SKM-1 treated with dmso at 0.1 percent for 144 hours (cell line): ENCODE measurements at regions not wholly inside any gene's neighbourhood (a gene's known extent, or its start where the extent isn't known, plus 50 kb on each side); places are given as distances from the start of the nearest gene placed in this dataset.

ENCODE experiments used
- DNase-seq: peaks from one replicate; lab custom pipeline; 2025; ENCODE audit not compliant: unreplicated experiment; lab: John Stamatoyannopoulos, UW

DNA sequence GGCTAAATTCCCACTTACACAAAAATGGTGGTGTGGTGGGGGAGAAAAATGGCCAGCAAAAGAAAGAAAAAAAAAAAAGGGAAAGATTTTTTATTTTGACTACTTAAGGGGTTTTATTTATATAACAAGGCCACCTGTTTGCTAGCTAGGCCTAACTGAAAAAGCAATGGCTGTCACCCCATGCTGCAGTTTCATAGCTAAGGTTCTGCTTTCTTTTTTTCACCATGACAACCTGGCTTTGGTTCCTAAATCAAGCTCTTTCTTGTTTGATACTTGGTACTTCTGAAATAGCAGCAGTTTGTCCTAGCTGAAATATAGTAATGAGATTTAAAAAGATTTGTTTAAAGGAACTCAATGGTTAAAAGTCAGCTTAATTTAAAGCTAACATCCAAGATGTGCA, 433.2 kb upstream of the MEX3C start:
- DNase-seq = no peak

DNA sequence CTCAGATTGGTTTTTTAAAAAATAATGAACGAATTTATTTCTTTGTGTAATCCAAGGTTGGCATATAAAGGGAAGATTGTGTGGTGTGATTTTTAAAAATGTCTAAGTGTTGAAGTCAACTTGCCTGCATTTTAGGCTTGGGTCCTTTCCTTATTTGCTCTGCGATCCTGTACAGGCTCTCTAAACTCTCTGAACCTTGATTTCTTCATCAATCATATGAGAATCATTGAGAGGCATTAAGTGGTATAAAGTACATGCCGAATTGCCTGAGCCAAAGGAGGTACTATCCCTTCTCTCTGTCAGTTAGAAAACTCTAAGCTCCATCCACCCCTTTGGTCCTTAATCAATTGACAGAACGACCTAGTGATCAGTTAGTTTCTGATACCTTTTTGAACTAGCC, 440.4 kb upstream of the MEX3C start:
- DNase-seq = no peak

GRCh38 chr18:51639541-51639940, 442.1 kb upstream of the MEX3C start:
- no peak for DNase-seq

GRCh38 chr18:51643483-51643882, 446.0 kb upstream of the MEX3C start:
- no peak for DNase-seq

GRCh38 chr18:51645607-51646006, 448.1 kb upstream of the MEX3C start:
- no peak for DNase-seq

DNA sequence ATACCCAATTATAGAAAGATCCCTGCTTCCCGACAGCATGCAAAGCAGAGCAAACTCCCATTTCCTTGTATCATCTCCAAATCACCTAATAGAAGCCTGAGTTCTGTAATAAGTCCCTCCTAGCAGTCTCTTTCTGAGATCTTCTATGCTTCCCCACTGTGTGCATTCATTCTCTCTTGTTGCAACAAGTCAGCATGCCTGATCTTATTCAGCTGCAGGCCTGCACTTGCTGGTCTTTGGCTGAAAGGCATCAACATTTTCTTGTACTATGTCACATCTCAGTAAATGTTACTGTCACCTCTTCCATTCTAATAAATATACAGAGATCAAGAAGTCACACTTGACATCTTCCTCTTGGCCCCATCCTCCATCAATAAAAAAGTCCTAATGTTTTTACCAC, 449.9 kb upstream of the MEX3C start:
- no peak for DNase-seq

DNA sequence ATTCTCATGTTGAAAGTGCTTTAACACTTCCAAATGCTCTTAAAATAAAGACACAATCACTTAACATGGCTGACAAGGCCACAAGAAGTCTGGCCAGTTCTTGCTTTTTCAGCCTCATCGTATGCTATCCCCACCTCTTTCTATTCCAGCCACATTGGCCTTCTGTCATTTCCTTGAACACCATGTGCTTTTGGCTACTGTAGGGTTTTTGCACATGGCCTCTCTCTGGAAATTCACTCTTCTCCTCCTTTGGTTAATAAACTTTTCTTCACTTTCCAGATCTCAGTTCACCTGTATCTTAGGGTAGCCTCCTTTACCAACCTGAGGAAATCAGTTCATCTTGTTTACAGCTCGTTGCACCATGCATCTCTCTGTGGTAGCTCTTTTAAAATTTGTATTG, 450.5 kb upstream of the MEX3C start:
- no peak for DNase-seq

DNA sequence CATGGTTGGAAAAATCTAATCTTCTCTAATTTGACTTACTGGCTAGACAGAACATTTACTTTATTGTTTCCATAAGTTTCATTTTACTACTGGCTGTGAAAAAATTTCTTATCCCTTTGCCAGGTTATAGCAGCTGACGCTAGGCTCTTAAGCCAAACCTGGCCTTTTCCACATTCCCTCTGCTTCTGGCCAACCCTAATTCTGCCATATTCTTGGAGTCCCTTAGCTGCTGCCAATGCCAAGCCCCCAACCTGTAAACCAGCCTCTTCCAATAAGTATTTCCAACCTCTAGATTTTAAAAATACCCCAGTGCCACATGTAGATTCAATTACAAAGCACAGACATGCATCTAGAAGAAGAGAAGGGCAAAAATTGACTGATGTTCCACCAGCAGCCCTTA, 452.3 kb upstream of the MEX3C start:
- DNase-seq = no peak

DNA sequence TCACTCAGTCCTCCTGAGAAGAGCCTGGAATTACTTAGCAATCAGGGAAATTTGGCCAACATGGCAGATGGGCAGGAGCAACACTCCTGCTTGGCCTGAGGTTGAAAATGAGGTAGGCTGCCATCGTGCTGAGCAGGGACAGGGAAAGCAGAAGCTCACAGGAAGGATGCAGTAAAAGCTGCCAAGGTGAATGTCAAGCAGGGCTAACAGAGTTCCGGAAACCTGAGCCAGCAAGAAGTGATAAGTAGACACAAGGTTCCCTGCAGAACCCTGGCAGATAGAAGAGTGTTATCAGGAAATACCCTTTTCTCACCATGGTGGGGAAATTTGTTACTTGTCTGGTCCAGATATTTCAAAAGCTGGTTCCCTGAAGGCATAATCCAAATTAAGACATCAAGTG, 454.3 kb upstream of the MEX3C start:
- no peak for DNase-seq

DNA sequence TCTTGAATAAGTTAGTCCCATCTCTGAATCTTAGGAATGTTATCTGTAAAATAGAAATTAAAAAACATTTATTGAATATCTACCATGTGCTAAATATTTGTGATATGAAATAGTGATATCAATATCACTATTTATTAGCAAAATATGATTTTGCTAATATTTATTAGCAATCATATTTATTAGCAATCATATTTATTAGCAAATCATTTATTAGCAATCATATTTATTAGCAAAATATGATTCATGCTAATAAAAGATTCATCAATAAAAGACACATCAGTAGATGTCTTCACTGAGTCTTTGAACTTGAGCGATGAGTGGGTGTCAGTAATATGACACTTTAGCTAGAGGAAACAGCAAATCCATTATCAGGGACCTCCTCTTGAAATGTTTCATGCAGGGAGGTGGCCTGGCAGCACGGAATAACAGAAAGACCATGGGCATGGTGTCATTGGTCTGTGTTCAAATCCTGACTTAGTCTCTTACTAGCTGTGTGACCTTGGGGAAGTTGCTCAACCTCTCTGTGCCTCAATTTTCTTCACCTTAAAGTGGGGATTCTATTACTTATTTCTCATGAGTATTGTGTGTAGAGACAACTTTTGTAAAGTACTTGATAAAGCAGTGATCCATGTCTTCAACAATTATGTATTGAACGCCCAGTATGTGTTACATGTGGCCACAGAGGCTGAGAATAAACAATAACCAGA, 456.2 kb upstream of the MEX3C start:
- DNase-seq = no peak

GRCh38 chr18:51654488-51655326, 457.2 kb upstream of the MEX3C start:
- DNase-seq = no peak

GRCh38 chr18:51655327-51655698, 457.8 kb upstream of the MEX3C start:
- no peak for DNase-seq

GRCh38 chr18:51656249-51656648, 458.8 kb upstream of the MEX3C start:
- DNase-seq = no peak

GRCh38 chr18:51658436-51658835, 461.0 kb upstream of the MEX3C start:
- no peak for DNase-seq

GRCh38 chr18:51659781-51660180, 462.3 kb upstream of the MEX3C start:
- DNase-seq = no peak

DNA sequence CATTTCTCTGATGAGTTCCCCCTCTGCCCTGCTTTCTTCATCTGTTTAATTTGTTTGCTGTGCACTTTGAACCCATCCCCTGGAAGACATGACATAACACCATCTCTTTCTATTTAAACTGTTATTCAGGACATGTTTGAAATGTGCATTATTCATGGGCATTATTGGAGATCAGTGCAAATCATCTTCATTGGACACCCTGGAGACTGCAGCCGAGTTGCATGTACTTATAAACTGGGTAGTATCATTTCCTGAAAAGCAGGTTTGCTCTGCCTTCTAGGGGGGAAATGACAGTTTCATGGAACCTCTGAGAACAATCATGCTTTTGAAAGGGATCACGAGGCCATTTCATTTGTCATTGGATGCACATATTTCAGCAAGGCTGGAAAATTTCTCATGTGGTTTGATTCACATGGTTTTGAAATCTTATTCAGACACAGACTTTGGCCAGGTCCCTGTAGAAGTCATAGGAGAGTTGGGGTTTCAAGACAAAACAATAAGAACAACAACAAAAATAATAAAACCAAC, 462.8 kb upstream of the MEX3C start:
- no peak for DNase-seq

DNA sequence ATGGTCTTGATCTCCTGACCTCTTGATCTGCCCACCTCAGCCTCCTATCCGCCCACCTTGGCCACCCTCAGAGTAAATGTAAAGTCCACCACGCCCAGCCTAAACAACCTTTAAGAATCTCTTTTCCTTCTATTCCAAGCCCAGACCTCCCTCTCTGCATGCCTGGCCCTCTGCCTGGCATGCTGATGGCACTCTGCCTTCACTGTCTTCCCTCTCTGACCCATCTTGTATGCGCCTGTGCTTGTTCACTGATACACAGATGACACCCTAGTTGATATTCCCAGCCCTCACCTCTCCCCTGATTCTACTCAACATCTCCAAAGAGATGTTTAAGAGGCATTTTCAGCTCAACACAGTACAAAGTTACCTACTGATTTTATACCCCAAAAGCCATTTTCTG, 466.8 kb upstream of the MEX3C start:
- no peak for DNase-seq

- no peak for DNase-seq
These were observed 469.3 kb upstream of the MEX3C start for GRCh38 chr18:51666763-51667191.

- peak; percentile 32 for DNase-seq
These were observed 470.6 kb upstream of the MEX3C start for GRCh38 chr18:51668101-51668500.

DNA sequence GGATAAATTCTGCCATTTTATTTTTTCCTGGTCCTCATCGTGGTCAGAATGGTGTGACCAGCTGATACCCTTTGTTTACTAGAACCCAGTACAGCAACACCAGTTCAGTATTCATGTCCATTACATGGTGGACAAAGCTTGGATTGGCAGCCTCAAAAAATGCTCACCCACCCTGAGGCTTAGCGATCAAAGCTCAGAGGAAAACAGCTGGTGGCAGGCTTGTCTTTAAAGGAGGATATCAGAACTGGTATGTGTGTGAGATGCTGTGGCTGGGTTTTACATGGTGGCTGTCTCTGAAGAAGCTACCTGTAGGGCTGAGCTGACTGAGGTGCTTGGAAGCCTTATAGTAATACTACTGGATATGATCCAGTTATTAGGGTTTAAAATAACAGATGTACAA, 471.1 kb upstream of the MEX3C start:
- no peak for DNase-seq

- no peak for DNase-seq
These were observed 489.1 kb upstream of the MEX3C start for GRCh38 chr18:51686590-51686989.

DNA sequence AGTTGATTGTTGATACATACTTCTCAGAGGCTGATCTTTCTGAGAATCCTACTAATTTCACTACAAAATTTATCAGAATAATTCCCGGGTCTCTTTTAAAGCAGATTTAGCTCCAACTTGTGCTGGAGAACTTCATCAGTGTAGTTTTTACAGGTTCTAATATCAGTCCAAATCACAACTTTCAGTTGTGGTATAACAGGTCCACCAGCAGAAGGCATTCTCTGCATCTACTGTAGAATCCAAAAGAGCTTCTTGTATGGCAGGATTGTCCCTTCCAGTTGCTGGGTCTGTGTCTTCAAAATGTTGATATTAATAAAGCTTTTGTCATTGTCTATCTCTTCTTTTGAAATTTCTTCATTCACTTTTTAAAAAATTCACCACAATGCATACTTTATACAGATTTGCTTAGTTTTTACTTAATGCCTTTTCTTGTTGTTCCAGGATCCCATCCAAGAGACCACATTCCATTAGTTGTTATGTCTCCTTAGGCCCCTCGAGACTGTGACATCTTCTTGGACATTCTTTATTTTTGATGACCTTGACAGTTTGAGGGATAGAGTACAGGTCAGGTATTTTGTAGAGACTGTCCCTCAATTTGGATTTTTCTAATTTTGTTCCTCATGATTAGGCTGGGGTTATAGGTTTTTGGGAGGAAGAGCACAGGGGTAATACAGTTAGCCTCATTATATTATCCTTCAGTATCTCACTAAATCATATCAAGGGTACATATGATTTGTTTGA, 490.5 kb upstream of the MEX3C start:
- DNase-seq = no peak
